ENCODE measurements at regions not wholly inside any gene's neighbourhood (a gene's known extent, or its start where the extent isn't known, plus 50 kb on each side); places are given as distances from the start of the nearest gene placed in this dataset.

- Mint-ChIP-seq H3K36me3 (no peaks in the 10 kb centered on the region), H3K27me3 (ENCODE audit: low read depth) (no peaks in the 10 kb centered on the region), H3K4me1 (peaks cover 8% of the 10 kb centered on the region), H3K9me3 (peaks cover 8% of the 10 kb centered on the region), H3K4me3 (no peak overlapping the region), H3K27ac (no peak overlapping the region)
- DNase-seq (ENCODE audit: low spot score in 2 of 2, unreplicated experiment in 2 of 2), result no peak
- no peak for TF ChIP-seq CTCF (IDR thresholded peaks at IDR 0.05; ENCODE audit: unreplicated experiment)
Measured at GRCh38 chr5:4087110-4087509, 491.5 kb downstream of the IRX1 start.

GRCh38 chr5:4089087-4089486 lies 493.5 kb downstream of the IRX1 start:
- Mint-ChIP-seq H3K9me3 (peaks cover 13% of the 10 kb centered on the region), H3K4me3 (no peak overlapping the region), H3K27ac (no peak overlapping the region), H3K27me3 (ENCODE audit: low read depth) (peaks cover 1% of the 10 kb centered on the region), H3K4me1 (no peaks in the 10 kb centered on the region), H3K36me3 (no peaks in the 10 kb centered on the region)
- no peak for TF ChIP-seq CTCF (IDR thresholded peaks at IDR 0.05; ENCODE audit: unreplicated experiment)
- no peak for DNase-seq (ENCODE audit: low spot score in 2 of 2, unreplicated experiment in 2 of 2)

DNA sequence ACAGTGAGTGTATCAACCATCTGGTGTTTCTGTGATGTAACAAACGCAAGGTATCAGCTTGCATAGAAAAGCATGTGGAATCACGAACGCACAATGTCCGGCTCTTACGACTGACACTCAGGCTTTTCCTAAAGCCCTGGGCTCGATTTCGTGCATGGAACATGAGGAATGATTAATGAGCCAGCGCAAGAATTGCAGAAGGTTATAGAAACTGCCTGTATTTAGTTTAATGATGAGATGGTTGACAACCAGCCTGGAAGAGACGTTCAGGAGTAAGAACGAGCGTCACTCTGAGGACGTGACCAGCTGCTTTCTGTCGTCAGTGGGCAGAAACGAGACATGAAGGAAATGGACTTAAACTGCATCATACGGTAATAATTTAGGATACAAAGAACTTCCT lies 497.6 kb downstream of the IRX1 start:
- H3K27me3 Mint-ChIP-seq (ENCODE audit: low read depth), result peaks cover 2% of the 10 kb centered on the region
- no peaks in the 10 kb centered on the region for H3K36me3 Mint-ChIP-seq
- H3K9me3 Mint-ChIP-seq, result peaks cover 14% of the 10 kb centered on the region
- no peak for DNase-seq (ENCODE audit: low spot score in 2 of 2, unreplicated experiment in 2 of 2)
- no peak overlapping the region for H3K4me3 Mint-ChIP-seq
- H3K27ac Mint-ChIP-seq, result no peak overlapping the region
- TF ChIP-seq CTCF (IDR thresholded peaks at IDR 0.05; ENCODE audit: unreplicated experiment), result no peak
- H3K4me1 Mint-ChIP-seq, result peaks cover 7% of the 10 kb centered on the region

GRCh38 chr5:4093970-4094369 lies 498.3 kb downstream of the IRX1 start:
- peaks cover 12% of the 10 kb centered on the region for H3K9me3 Mint-ChIP-seq
- peaks cover 10% of the 10 kb centered on the region for H3K4me1 Mint-ChIP-seq
- DNase-seq (ENCODE audit: low spot score in 2 of 2, unreplicated experiment in 2 of 2), result no peak
- no peaks in the 10 kb centered on the region for H3K36me3 Mint-ChIP-seq
- H3K27ac Mint-ChIP-seq, result no peak overlapping the region
- no peak for TF ChIP-seq CTCF (IDR thresholded peaks at IDR 0.05; ENCODE audit: unreplicated experiment)
- H3K27me3 Mint-ChIP-seq (ENCODE audit: low read depth), result peaks cover 2% of the 10 kb centered on the region
- no peak overlapping the region for H3K4me3 Mint-ChIP-seq

- Mint-ChIP-seq H3K36me3 (no peaks in the 10 kb centered on the region), H3K27me3 (ENCODE audit: low read depth) (peaks cover 2% of the 10 kb centered on the region), H3K4me3 (no peak overlapping the region), H3K4me1 (peaks cover 23% of the 10 kb centered on the region), H3K9me3 (peaks cover 5% of the 10 kb centered on the region), H3K27ac (peak overlapping the region; percentile 27)
- no peak for TF ChIP-seq CTCF (IDR thresholded peaks at IDR 0.05; ENCODE audit: unreplicated experiment)
- DNase-seq (ENCODE audit: low spot score in 2 of 2, unreplicated experiment in 2 of 2), result no peak
Measured at GRCh38 chr5:4095918-4096630, 500.4 kb downstream of the IRX1 start.
